Ureter (tissue), 1 donor: ENCODE measurements at regions not wholly inside any gene's neighbourhood (a gene's known extent, or its start where the extent isn't known, plus 50 kb on each side); places are given as distances from the start of the nearest gene placed in this dataset.

Experiments used
- DNase-seq: peaks from one replicate; pipeline ENCODE4 v3.0.0-alpha.2; 2020; ENCODE audit warnings: low spot score
- donor health status: DM: yes; HTN: yes; CAD: no.

GRCh38 chr21:43348170-43348766 is 78.7 kb downstream of the SIK1 start:
- DNase-seq = no peak

GRCh38 chr21:43347461-43348169 is 79.3 kb downstream of the SIK1 start:
- no peak for DNase-seq

DNA sequence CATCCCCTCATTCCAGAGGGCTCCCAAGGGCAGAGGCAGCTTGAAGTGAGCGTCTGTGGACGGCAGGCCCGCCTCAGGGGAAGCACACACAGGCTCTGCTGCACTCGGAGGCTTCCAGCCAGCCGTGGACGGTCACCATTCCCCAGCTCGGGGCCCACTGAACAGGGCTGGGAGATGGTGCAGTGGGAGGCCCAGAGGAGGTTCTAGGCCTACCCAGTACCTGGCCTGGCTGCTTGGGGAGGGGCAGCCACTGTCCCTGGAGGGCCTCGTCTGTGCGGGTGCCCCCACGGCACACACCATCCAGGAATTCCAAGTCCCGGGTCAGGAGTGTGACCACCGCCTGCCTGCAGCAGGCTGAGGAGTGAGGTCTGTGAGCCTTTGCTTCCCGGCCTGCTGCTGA is 80.4 kb downstream of the SIK1 start:
- no peak for DNase-seq

DNA sequence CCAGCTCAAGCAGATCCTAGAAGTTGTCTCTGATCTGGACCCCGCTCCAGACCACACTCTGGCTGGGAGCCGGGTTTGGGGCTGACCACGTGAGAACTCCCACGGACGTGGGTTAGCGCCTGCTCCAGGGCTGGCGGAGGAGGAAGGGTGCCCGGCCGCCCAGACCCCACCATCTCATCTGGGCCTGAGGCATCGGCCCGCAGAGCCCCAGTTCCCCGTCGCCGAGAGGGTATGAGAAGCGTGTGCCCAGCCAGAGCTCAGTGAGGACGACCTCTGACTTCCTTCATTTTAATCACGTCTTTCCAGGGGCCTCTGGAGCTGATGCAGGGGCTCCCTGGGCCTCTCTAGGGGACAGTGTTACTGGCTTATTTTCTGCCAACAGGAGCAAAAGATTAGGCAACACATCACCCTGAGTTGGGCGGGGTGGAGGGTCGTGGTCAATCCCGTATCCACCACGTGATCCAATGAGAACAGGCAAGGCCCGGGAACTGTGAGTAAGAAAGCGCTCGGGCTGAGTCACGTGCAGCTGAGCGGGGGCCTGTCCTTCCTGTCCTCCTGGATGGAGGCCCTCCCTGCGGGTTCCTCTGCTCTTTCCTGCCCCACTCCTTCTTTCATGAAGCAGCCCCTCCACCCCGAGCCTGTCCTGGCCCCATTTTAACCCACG is 81.1 kb downstream of the SIK1 start:
- peak; percentile 75 for DNase-seq

DNA sequence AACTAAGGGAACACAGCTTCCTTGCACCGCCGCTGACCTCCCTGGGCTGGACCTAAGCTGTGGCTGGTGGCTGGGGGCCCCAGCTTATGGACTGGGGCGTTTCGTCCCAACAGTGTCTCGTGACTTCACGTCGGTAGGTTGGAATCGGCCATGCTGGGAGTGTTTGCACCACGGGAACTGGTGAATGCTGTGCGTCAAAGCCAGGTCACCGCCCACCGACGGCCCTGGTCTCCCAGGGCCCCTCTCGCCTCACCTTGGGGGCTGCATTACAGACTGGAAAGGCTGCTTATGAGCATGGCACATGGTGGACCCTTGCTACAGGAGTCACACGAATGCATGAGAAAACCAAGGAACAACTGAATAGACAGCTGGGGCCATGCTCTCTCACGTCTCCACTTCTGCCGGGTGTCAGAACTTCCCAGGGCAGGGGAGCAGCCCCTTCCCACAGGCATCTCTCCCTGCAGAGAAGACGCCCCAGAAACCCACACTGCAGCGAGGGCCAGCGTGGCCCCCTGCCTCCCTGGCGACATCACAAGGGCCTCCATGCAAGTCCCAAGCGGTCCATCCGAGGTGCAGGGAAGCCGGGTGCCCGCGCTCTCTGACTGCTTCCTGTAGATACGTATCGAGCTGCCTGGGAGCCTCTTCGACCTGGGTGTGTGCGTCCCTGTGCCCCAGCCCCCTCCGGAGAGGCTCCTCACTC is 81.7 kb downstream of the SIK1 start:
- DNase-seq = no peak

GRCh38 chr21:43343992-43344886 is 82.7 kb downstream of the SIK1 start:
- DNase-seq = peak; percentile 80

DNA sequence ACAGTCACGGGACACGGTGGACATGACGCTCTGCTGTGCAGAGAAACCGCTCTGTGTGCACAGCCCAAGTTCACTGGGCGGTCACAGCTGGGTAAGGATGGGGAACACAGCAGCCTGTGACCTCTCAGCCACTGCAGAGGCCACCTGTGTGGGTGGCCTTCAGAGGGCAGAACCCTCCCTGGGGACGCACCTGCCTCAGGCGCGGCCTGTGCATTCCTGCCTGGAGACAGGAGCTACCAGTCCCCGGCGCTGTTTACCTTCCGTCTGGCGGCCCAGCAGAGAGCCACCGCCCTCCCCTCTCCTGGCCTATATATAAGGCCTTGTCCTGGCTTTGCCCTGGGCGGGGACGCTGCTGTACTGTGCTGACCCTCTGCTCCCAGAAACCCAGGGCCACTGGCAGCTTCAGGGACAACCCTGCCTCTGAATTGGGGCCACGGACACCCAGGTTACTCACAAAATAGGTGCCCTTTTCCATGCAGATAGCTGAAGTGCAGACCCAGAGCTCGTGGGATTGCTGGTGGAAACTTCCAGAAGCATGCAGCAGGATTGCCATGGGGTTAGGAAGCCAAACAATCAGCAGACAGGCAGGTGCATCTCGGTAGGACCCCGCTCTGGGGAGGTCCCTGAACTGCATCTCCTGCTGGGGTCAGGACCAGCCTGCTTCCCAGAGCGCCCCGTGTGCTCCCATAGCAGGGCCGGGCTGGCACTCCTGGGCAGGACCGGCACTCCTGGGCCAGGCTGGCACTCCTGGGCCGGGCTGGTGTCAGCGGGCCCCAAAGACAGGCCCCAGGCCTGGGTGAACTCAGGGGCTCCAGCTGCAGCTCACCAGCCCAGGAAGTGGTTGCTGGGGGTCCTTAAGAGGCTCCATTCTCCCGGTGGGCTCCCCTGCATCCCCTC is 83.6 kb downstream of the SIK1 start:
- peak; percentile 76 for DNase-seq

- no peak for DNase-seq
Observed at GRCh38 chr21:43342301-43342881, 84.5 kb downstream of the SIK1 start.

GRCh38 chr21:43341378-43342161 is 85.4 kb downstream of the SIK1 start:
- DNase-seq = no peak

DNA sequence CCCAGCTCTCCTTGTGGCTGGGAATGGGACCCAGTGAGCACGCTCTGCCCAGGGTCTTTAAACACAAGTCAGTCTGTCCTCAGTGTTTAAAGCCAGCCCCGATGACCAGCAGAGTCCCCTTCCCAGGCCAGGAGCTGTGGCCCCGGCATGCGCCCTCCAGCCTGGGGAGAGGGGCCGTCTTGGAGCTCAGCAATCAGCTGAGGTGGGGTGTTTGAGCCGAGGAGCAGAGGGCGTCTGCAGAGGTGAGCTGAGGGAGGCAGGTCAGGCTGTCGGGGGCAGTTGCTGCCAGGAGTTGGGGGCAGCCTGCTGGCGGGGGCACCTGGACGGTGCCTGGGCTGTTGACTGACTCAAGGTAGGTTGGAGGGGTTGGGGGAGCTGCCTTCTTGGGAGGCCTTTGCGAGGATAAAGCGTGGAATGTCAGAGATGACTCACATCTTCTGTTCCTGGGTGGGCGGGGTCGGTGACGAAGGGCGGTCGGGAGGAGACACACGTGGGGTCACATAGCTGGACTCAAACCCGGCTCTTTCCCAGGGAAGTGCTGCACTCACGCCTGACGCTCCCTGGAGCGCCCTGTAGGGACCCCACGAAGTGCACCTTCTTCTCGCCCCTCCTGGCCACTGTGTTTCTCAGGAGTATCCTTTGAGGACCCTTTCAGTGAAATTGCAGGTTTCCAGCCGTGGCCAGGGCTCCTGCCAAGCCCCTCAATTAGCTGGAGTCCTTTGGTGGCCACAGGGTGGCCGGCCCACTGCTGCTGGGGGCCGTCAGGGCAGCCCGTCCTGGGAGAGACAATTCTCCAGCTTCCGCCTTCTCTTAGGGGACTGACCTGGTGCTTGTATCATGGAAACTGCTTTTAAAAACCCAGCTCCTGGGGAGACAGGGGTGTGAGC is 86.2 kb downstream of the SIK1 start:
- no peak for DNase-seq

DNA sequence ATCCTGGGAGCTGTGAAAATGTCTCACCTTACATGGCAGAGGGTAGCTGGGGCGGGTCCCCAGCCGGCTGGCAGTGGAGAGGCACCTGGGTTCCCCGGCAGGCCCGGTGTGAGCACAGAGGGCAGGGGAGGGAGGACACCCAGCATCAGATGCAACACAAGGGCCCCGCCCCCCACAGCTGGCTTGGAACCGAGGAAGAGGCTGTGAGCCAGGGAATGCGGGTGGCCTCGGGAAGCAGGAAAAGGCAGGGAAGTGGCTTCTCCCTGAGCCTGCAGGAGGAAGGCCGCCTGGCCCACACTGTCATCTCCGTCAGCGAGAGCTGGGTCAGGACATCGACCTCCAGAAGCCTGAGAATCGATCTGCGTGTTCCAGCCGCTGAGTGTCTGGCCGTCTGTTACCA is 87.3 kb downstream of the SIK1 start:
- no peak for DNase-seq

- no peak for DNase-seq
Observed at GRCh38 chr21:43338951-43339350, 88.0 kb downstream of the SIK1 start.

DNA sequence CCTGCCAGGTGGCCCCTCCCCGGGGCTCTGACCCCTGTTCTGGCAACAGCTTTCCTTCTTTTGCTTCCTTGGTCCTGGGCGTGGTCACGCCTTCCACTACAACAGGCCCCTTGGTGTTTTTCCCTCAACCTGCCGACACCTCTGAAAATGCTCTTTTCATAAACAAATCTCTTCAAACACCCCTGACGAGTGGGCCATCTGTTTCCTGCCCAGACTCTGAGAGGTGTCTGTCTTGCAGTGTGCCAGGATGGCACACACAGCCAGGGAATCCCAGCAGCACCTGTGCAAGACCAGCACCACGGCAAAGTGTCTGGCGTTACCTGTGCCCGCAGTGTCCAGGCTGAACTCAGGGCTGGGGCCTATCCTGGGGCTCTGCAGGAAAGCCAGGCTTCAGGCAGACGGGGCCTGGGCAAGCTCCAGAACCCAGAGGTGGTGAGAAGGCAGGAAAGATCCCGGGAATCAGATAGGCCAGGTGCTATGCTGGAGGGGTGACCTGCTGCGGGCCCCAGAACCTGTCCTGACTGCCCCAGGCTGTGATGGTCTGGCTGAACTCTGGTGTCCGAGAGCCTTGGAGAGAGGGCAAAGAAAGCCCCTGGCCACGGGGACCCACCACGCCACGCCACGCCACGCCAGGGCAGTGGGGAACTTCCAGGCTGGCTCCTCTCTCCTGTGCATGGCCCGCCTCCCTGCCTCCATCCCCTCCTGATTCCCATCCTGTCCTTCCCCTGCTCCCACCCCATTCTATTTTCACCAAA is 88.9 kb downstream of the SIK1 start:
- DNase-seq = no peak

GRCh38 chr21:43335119-43335518 is 91.8 kb downstream of the SIK1 start:
- DNase-seq = no peak

GRCh38 chr21:43334214-43334958 is 92.5 kb downstream of the SIK1 start:
- DNase-seq = no peak

DNA sequence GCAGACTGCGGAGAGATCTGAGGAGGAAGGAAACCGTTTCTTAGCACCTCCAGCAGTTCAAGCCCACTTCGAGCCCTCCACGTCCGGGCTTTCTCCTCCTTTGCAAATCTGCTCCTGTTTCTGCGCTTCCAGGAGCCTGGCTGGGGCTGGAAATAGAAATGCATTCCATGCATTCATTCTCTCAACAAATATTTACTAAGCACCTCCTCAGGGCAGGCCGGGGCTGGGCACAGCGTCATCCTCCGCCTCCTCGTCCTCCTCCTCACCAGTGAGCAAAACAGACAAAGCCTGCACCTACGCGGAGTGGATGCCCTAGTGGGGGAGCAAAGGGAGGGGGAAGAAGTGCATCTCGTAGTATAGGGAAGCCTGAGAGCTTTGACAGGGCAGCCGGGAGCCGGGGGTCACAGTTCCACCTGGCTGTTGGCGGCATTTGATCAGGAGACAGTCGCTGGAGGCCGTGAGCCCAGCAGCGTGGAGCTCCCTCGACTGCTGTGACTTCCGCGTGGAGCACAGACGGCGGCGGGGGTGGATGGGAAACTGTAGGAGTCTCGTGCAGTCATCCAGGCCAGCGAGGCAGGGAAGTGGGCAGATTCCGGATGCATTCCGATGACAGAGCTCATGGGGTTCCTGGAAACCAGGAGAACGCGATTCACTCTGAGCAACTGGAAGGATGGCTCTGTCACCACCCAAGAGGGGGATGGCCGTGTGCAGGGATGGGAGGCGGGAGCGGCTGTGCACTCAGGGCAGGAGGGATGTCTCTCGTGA is 93.5 kb downstream of the SIK1 start:
- DNase-seq = peak; percentile 65
